ENCODE measurements at regions not wholly inside any gene's neighbourhood (a gene's known extent, or its start where the extent isn't known, plus 50 kb on each side); places are given as distances from the start of the nearest gene placed in this dataset.

GRCh38 chr4:53805291-53805690 is 214.0 kb upstream of the LNX1 start:
- Histone ChIP-seq H3K27ac (ENCODE audit: low read length) (no peak overlapping the region), H3K27me3 (ENCODE audit: low read depth, low read length) (no peaks in the 10 kb centered on the region), H3K36me3 (ENCODE audit: control insufficient read depth in 1 of 2, insufficient read depth in 2 of 2, low read length in 2 of 2) (no peaks in the 10 kb centered on the region), H3K4me1 (ENCODE audit: control insufficient read depth in 1 of 2, insufficient read depth in 2 of 2, low read length in 2 of 2) (no peaks in the 10 kb centered on the region), H3K4me3 (ENCODE audit: low read depth in 1 of 2, low read length in 2 of 2) (no peak overlapping the region), H3K9me3 (ENCODE audit: control insufficient read depth in 1 of 2, low read length in 2 of 2) (no peaks in the 10 kb centered on the region)

GRCh38 chr4:53804719-53805118 is 213.4 kb upstream of the LNX1 start:
- H3K36me3 ChIP-seq (ENCODE audit: control insufficient read depth in 1 of 2, insufficient read depth in 2 of 2, low read length in 2 of 2), result no peaks in the 10 kb centered on the region

GRCh38 chr4:53802500-53802899 is 211.2 kb upstream of the LNX1 start:
- Histone ChIP-seq H3K36me3 (ENCODE audit: control insufficient read depth in 1 of 2, insufficient read depth in 2 of 2, low read length in 2 of 2) (no peaks in the 10 kb centered on the region), H3K4me3 (ENCODE audit: low read depth in 1 of 2, low read length in 2 of 2) (no peak overlapping the region), H3K4me1 (ENCODE audit: control insufficient read depth in 1 of 2, insufficient read depth in 2 of 2, low read length in 2 of 2) (no peaks in the 10 kb centered on the region), H3K27me3 (ENCODE audit: low read depth, low read length) (no peaks in the 10 kb centered on the region), H3K27ac (ENCODE audit: low read length) (no peak overlapping the region), H3K9me3 (ENCODE audit: control insufficient read depth in 1 of 2, low read length in 2 of 2) (no peaks in the 10 kb centered on the region)

More at GRCh38 chr4:53804719-53805118, 213.4 kb upstream of the LNX1 start:
- H3K27me3 ChIP-seq (ENCODE audit: low read depth, low read length), result no peaks in the 10 kb centered on the region
- H3K4me3 ChIP-seq (ENCODE audit: low read depth in 1 of 2, low read length in 2 of 2), result no peak overlapping the region
- no peaks in the 10 kb centered on the region for H3K4me1 ChIP-seq (ENCODE audit: control insufficient read depth in 1 of 2, insufficient read depth in 2 of 2, low read length in 2 of 2)
- H3K27ac ChIP-seq (ENCODE audit: low read length), result no peak overlapping the region
- no peaks in the 10 kb centered on the region for H3K9me3 ChIP-seq (ENCODE audit: control insufficient read depth in 1 of 2, low read length in 2 of 2)

- no peaks in the 10 kb centered on the region for H3K27me3 ChIP-seq (ENCODE audit: low read depth, low read length)
- no peak overlapping the region for H3K27ac ChIP-seq (ENCODE audit: low read length)
- no peaks in the 10 kb centered on the region for H3K36me3 ChIP-seq (ENCODE audit: control insufficient read depth in 1 of 2, insufficient read depth in 2 of 2, low read length in 2 of 2)
- H3K9me3 ChIP-seq (ENCODE audit: control insufficient read depth in 1 of 2, low read length in 2 of 2), result no peaks in the 10 kb centered on the region
- H3K4me3 ChIP-seq (ENCODE audit: low read depth in 1 of 2, low read length in 2 of 2), result no peak overlapping the region
- no peaks in the 10 kb centered on the region for H3K4me1 ChIP-seq (ENCODE audit: control insufficient read depth in 1 of 2, insufficient read depth in 2 of 2, low read length in 2 of 2)
Observed at GRCh38 chr4:53801373-53801772, 210.1 kb upstream of the LNX1 start.

GRCh38 chr4:53800741-53801140 is 209.5 kb upstream of the LNX1 start:
- Histone ChIP-seq H3K27ac (ENCODE audit: low read length) (no peak overlapping the region), H3K9me3 (ENCODE audit: control insufficient read depth in 1 of 2, low read length in 2 of 2) (no peaks in the 10 kb centered on the region), H3K4me3 (ENCODE audit: low read depth in 1 of 2, low read length in 2 of 2) (no peak overlapping the region), H3K36me3 (ENCODE audit: control insufficient read depth in 1 of 2, insufficient read depth in 2 of 2, low read length in 2 of 2) (no peaks in the 10 kb centered on the region), H3K4me1 (ENCODE audit: control insufficient read depth in 1 of 2, insufficient read depth in 2 of 2, low read length in 2 of 2) (no peaks in the 10 kb centered on the region), H3K27me3 (ENCODE audit: low read depth, low read length) (no peaks in the 10 kb centered on the region)

- no peak overlapping the region for H3K4me3 ChIP-seq (ENCODE audit: low read depth in 1 of 2, low read length in 2 of 2)
- H3K4me1 ChIP-seq (ENCODE audit: control insufficient read depth in 1 of 2, insufficient read depth in 2 of 2, low read length in 2 of 2), result no peaks in the 10 kb centered on the region
Observed at GRCh38 chr4:53793096-53793495, 201.8 kb upstream of the LNX1 start.

DNA sequence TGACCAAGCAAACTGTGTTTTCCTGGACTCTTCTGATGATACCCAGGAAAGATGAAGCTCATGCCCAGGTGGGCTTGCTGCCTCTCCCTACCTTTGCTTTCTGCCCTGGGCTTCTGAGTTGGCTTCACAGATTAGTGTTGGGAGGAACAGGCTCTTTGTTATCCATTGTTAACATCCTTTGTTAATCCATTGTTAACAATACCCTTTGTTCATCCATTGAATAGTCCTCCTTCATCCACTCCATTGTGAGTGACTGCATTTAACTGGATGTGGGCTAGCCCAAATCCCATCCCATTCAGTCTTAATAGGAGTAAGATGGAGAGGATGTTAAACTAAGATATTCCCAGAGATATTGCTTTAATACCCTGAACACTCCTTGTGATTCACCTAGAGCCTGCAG is 199.0 kb upstream of the LNX1 start:
- Histone ChIP-seq H3K4me3 (ENCODE audit: low read depth in 1 of 2, low read length in 2 of 2) (no peak overlapping the region), H3K27ac (ENCODE audit: low read length) (no peak overlapping the region), H3K9me3 (ENCODE audit: control insufficient read depth in 1 of 2, low read length in 2 of 2) (no peaks in the 10 kb centered on the region), H3K4me1 (ENCODE audit: control insufficient read depth in 1 of 2, insufficient read depth in 2 of 2, low read length in 2 of 2) (peaks cover 5 to 14% of the 10 kb centered on the region in 2 donors), H3K27me3 (ENCODE audit: low read depth, low read length) (no peaks in the 10 kb centered on the region), H3K36me3 (ENCODE audit: control insufficient read depth in 1 of 2, insufficient read depth in 2 of 2, low read length in 2 of 2) (no peaks in the 10 kb centered on the region)

More at GRCh38 chr4:53793096-53793495, 201.8 kb upstream of the LNX1 start:
- Histone ChIP-seq H3K9me3 (ENCODE audit: control insufficient read depth in 1 of 2, low read length in 2 of 2) (no peaks in the 10 kb centered on the region), H3K36me3 (ENCODE audit: control insufficient read depth in 1 of 2, insufficient read depth in 2 of 2, low read length in 2 of 2) (no peaks in the 10 kb centered on the region), H3K27me3 (ENCODE audit: low read depth, low read length) (no peaks in the 10 kb centered on the region), H3K27ac (ENCODE audit: low read length) (no peak overlapping the region)

GRCh38 chr4:53788621-53789020 is 197.3 kb upstream of the LNX1 start:
- H3K9me3 ChIP-seq (ENCODE audit: control insufficient read depth in 1 of 2, low read length in 2 of 2), result no peaks in the 10 kb centered on the region
- no peak overlapping the region for H3K4me3 ChIP-seq (ENCODE audit: low read depth in 1 of 2, low read length in 2 of 2)
- no peak overlapping the region for H3K27ac ChIP-seq (ENCODE audit: low read length)
- peaks cover 5 to 14% of the 10 kb centered on the region in 2 donors for H3K4me1 ChIP-seq (ENCODE audit: control insufficient read depth in 1 of 2, insufficient read depth in 2 of 2, low read length in 2 of 2)
- no peaks in the 10 kb centered on the region for H3K27me3 ChIP-seq (ENCODE audit: low read depth, low read length)
- no peaks in the 10 kb centered on the region for H3K36me3 ChIP-seq (ENCODE audit: control insufficient read depth in 1 of 2, insufficient read depth in 2 of 2, low read length in 2 of 2)

DNA sequence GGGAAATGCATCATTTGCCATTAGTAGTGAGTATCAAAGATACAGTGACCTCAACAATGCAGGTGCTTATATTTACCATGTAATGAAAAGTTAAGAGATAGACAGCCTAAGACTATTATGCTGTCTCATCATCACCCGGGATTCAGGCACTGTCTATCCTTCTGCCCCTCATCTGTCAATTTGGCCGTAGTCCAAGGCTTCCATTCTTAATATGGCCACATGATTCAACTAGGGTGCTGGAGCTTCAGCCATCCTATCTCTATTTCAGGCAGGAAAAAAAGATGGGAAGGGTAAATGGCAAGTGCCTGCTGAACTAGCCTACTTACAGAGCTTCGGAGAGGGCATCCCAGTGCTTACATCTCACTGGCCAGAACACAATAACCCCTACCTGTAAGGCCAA is 196.7 kb upstream of the LNX1 start:
- Histone ChIP-seq H3K4me3 (ENCODE audit: low read depth in 1 of 2, low read length in 2 of 2) (no peak overlapping the region), H3K9me3 (ENCODE audit: control insufficient read depth in 1 of 2, low read length in 2 of 2) (no peaks in the 10 kb centered on the region), H3K4me1 (ENCODE audit: control insufficient read depth in 1 of 2, insufficient read depth in 2 of 2, low read length in 2 of 2) (peaks cover 5 to 14% of the 10 kb centered on the region in 2 donors), H3K36me3 (ENCODE audit: control insufficient read depth in 1 of 2, insufficient read depth in 2 of 2, low read length in 2 of 2) (no peaks in the 10 kb centered on the region), H3K27ac (ENCODE audit: low read length) (no peak overlapping the region), H3K27me3 (ENCODE audit: low read depth, low read length) (no peaks in the 10 kb centered on the region)

DNA sequence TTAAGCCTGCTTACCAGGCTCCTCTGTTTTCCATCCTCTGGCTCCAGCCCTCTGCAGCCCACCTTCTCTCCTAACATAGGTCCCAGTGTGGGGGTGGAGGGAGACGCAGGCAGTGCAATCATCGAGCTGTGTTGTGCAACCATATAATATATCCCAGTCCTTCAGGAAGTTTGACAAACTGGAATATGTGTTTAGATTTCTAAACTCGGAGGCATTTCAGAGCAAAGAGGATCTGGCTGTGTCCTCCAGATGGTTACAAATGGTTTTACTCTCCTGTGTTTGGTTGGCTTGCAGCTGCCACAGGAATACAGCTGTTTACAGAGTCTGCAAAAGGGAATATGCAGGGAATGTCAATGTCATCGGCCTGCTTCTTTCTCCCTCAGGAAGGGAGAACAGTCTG is 195.3 kb upstream of the LNX1 start:
- H3K4me1 ChIP-seq (ENCODE audit: control insufficient read depth in 1 of 2, insufficient read depth in 2 of 2, low read length in 2 of 2), result peaks cover 5 to 14% of the 10 kb centered on the region in 2 donors
- no peaks in the 10 kb centered on the region for H3K9me3 ChIP-seq (ENCODE audit: control insufficient read depth in 1 of 2, low read length in 2 of 2)
- H3K4me3 ChIP-seq (ENCODE audit: low read depth in 1 of 2, low read length in 2 of 2), result no peak overlapping the region
- no peak overlapping the region for H3K27ac ChIP-seq (ENCODE audit: low read length)
- H3K36me3 ChIP-seq (ENCODE audit: control insufficient read depth in 1 of 2, insufficient read depth in 2 of 2, low read length in 2 of 2), result no peaks in the 10 kb centered on the region
- H3K27me3 ChIP-seq (ENCODE audit: low read depth, low read length), result no peaks in the 10 kb centered on the region

DNA sequence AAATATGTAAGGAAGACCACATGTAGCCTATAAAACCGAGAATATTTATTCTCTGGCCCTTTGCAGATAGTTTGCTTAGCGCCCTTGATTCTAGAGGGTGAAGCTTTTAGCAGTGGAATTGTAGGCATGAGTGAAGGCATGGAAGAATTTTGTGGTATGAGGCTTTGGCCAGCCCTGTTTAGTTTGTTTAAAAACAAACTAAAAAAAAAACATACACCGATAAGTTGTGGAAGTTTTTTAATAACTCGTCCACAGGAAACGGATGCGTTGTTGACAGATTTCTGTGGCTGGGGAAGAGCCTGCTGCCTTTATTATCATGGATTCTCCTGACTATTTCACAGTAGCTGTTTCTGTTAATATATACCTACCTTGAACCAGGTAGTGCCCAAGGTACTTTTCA is 194.7 kb upstream of the LNX1 start:
- peaks cover 5 to 14% of the 10 kb centered on the region in 2 donors for H3K4me1 ChIP-seq (ENCODE audit: control insufficient read depth in 1 of 2, insufficient read depth in 2 of 2, low read length in 2 of 2)
- H3K36me3 ChIP-seq (ENCODE audit: control insufficient read depth in 1 of 2, insufficient read depth in 2 of 2, low read length in 2 of 2), result no peaks in the 10 kb centered on the region
- H3K27ac ChIP-seq (ENCODE audit: low read length), result no peak overlapping the region
- H3K9me3 ChIP-seq (ENCODE audit: control insufficient read depth in 1 of 2, low read length in 2 of 2), result no peaks in the 10 kb centered on the region
- H3K4me3 ChIP-seq (ENCODE audit: low read depth in 1 of 2, low read length in 2 of 2), result no peak overlapping the region
- H3K27me3 ChIP-seq (ENCODE audit: low read depth, low read length), result no peaks in the 10 kb centered on the region

GRCh38 chr4:53784112-53784511 is 192.8 kb upstream of the LNX1 start:
- Histone ChIP-seq H3K4me1 (ENCODE audit: control insufficient read depth in 1 of 2, insufficient read depth in 2 of 2, low read length in 2 of 2) (peaks cover 5 to 14% of the 10 kb centered on the region in 2 donors), H3K9me3 (ENCODE audit: control insufficient read depth in 1 of 2, low read length in 2 of 2) (no peaks in the 10 kb centered on the region), H3K27me3 (ENCODE audit: low read depth, low read length) (no peaks in the 10 kb centered on the region), H3K36me3 (ENCODE audit: control insufficient read depth in 1 of 2, insufficient read depth in 2 of 2, low read length in 2 of 2) (no peaks in the 10 kb centered on the region), H3K27ac (ENCODE audit: low read length) (no peak overlapping the region), H3K4me3 (ENCODE audit: low read depth in 1 of 2, low read length in 2 of 2) (no peak overlapping the region)
